Esophagus squamous epithelium (tissue), 4 donors: ENCODE measurements at regions not wholly inside any gene's neighbourhood (a gene's known extent, or its start where the extent isn't known, plus 50 kb on each side); places are given as distances from the start of the nearest gene placed in this dataset.

Source experiments
- CTCF ChIP-seq, 6 experiments: fragments of 450-650 bp in 4 of 6; fragments of 200-600 bp in 2 of 6; sonication (generic) in 2 of 6; IDR thresholded peaks; one replicate each; pipeline ENCODE4 v1.5.1; 2016 to 2019; ENCODE audit warnings: antibody characterized with exemption in 6 of 6, mild to moderate bottlenecking in 4 of 6, moderate library complexity in 4 of 6
- POLR2A ChIP-seq, 4 donors: fragments of 450-650 bp; IDR thresholded peaks; one replicate each; pipeline ENCODE4 v1.6.1; 2017; ENCODE audit warnings: antibody characterized with exemption in 4 of 4, mild to moderate bottlenecking in 4 of 4, moderate library complexity in 3 of 4

GRCh38 chr6:4703382-4703781 lies 72.8 kb upstream of the CDYL start:
- TF ChIP-seq CTCF (IDR thresholded peaks at IDR 0.05) (no peak), POLR2A (IDR thresholded peaks at IDR 0.05) (no peak)
